ENCODE measurements at regions not wholly inside any gene's neighbourhood (a gene's known extent, or its start where the extent isn't known, plus 50 kb on each side); places are given as distances from the start of the nearest gene placed in this dataset.

DNA sequence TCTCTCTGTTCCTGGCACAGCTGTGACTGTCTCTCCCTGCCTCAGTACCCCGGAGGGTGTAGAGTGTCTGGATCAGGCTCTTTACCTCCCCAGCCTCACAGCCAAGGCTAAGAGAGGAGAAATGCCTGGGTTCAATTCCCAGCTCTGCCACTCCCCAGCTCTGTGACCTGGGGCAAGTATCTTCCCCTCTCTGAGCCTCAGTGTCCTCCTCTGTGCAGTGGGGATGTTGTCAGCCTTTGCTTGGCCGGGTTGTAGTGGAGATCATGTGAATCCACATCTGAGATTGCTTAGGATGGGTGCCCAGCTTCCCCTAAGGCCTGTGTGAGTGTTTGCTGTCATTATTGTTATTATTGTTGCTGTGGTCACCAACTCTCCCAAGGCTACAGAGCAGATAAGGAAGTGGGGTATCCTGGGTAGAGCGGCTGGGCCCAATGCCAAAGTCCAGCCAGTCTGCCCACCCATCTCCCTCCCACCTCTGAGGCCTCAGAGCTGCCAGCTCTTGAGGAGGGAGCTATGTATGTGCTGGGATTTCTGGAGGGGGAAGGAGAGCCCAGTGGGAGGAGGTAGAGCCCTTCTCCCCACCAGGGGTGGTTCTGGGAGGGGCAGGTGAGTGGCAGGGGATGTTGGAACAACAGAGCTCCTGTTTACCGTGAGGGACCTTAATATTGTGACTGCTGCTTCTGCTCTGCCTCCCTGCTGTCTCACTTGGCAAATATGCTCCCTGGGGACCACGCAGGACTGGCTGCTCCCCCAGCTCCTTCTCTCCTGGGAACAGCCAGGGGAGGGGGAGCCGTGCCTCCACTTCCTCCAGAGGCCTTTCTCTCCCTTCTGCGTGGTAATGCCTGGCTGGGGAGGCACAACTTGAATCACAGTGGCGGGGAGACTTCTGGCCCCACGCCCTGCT lies 170.5 kb downstream of the RPS24 start:
- no peak for TF ChIP-seq CTCF (IDR thresholded peaks at IDR 0.05)
- Mint-ChIP-seq H3K9me3 (ENCODE audit: low read depth) (no peaks in the 10 kb centered on the region), H3K27ac (ENCODE audit: unreplicated experiment) (no peak overlapping the region), H3K27me3 (ENCODE audit: low read depth) (peaks cover 13% of the 10 kb centered on the region), H3K36me3 (ENCODE audit: low read depth) (no peaks in the 10 kb centered on the region), H3K4me3 (ENCODE audit: unreplicated experiment) (no peak overlapping the region), H3K4me1 (ENCODE audit: low read depth) (peaks cover 3% of the 10 kb centered on the region)
- DNase-seq (ENCODE audit: low spot score): no peak

GRCh38 chr10:78205457-78206016 lies 171.9 kb downstream of the RPS24 start:
- H3K27me3 Mint-ChIP-seq (ENCODE audit: low read depth): peaks cover 13% of the 10 kb centered on the region
- no peaks in the 10 kb centered on the region for H3K36me3 Mint-ChIP-seq (ENCODE audit: low read depth)
- no peak overlapping the region for H3K27ac Mint-ChIP-seq (ENCODE audit: unreplicated experiment)

GRCh38 chr10:78207216-78207615 lies 173.6 kb downstream of the RPS24 start:
- Mint-ChIP-seq H3K4me1 (ENCODE audit: low read depth) (peaks cover 10% of the 10 kb centered on the region), H3K27ac (ENCODE audit: unreplicated experiment) (no peak overlapping the region), H3K9me3 (ENCODE audit: low read depth) (no peaks in the 10 kb centered on the region), H3K4me3 (ENCODE audit: unreplicated experiment) (no peak overlapping the region), H3K27me3 (ENCODE audit: low read depth) (peaks cover 7% of the 10 kb centered on the region), H3K36me3 (ENCODE audit: low read depth) (no peaks in the 10 kb centered on the region)
- TF ChIP-seq CTCF (IDR thresholded peaks at IDR 0.05): no peak
- no peak for DNase-seq (ENCODE audit: low spot score)

More at GRCh38 chr10:78205457-78206016, 171.9 kb downstream of the RPS24 start:
- DNase-seq (ENCODE audit: low spot score): no peak
- Mint-ChIP-seq H3K4me3 (ENCODE audit: unreplicated experiment) (no peak overlapping the region), H3K9me3 (ENCODE audit: low read depth) (no peaks in the 10 kb centered on the region), H3K4me1 (ENCODE audit: low read depth) (peaks cover 3% of the 10 kb centered on the region)
- TF ChIP-seq CTCF (IDR thresholded peaks at IDR 0.05): no peak

- TF ChIP-seq CTCF (IDR thresholded peaks at IDR 0.05): no peak
- no peak for DNase-seq (ENCODE audit: low spot score)
- peaks cover 7% of the 10 kb centered on the region for H3K27me3 Mint-ChIP-seq (ENCODE audit: low read depth)
- H3K4me1 Mint-ChIP-seq (ENCODE audit: low read depth): peaks cover 11% of the 10 kb centered on the region
- H3K9me3 Mint-ChIP-seq (ENCODE audit: low read depth): no peaks in the 10 kb centered on the region
- H3K36me3 Mint-ChIP-seq (ENCODE audit: low read depth): no peaks in the 10 kb centered on the region
- H3K27ac Mint-ChIP-seq (ENCODE audit: unreplicated experiment): no peak overlapping the region
- no peak overlapping the region for H3K4me3 Mint-ChIP-seq (ENCODE audit: unreplicated experiment)
These were observed 174.1 kb downstream of the RPS24 start for GRCh38 chr10:78207776-78208175.

GRCh38 chr10:78209970-78210369 lies 176.3 kb downstream of the RPS24 start:
- Mint-ChIP-seq H3K9me3 (ENCODE audit: low read depth) (no peaks in the 10 kb centered on the region), H3K4me1 (ENCODE audit: low read depth) (peaks cover 16% of the 10 kb centered on the region), H3K27me3 (ENCODE audit: low read depth) (peaks cover 3% of the 10 kb centered on the region), H3K36me3 (ENCODE audit: low read depth) (no peaks in the 10 kb centered on the region), H3K4me3 (ENCODE audit: unreplicated experiment) (no peak overlapping the region), H3K27ac (ENCODE audit: unreplicated experiment) (no peak overlapping the region)
- no peak for DNase-seq (ENCODE audit: low spot score)
- no peak for TF ChIP-seq CTCF (IDR thresholded peaks at IDR 0.05)
